ENCODE measurements at regions not wholly inside any gene's neighbourhood (a gene's known extent, or its start where the extent isn't known, plus 50 kb on each side); places are given as distances from the start of the nearest gene placed in this dataset.

- TF ChIP-seq CTCF (IDR thresholded peaks at IDR 0.05) (no peak), POLR2A (IDR thresholded peaks at IDR 0.05) (no peak)
Observed at GRCh38 chr1:181386340-181386739, 97.0 kb upstream of the CACNA1E start.

Measured in tibial nerve (tissue), 3 donors.